B cell (primary cell): ENCODE measurements at regions not wholly inside any gene's neighbourhood (a gene's known extent, or its start where the extent isn't known, plus 50 kb on each side); places are given as distances from the start of the nearest gene placed in this dataset.
"Not testable (repeated sequence)": the region's sequence is repeated elsewhere in the genome, so short reads cannot be mapped to it uniquely, and the experiment has no call there.

Experiments used
- ATAC-seq: fragments of 200-7000 bp; cut with Tn5 transposase; one replicate; pipeline ENCODE4 v1.10.0; 2021; ENCODE audit warnings: low read depth, mild to moderate bottlenecking, moderate number of reproducible peaks, moderate library complexity
- CTCF ChIA-PET: fragments of 350-600 bp; sonication (Branson Sonifier 250); formaldehyde crosslinking; loops from one replicate; lab custom pipeline; 2021; ENCODE audit warnings: antibody characterized with exemption, inconsistent platforms; lab: Charles Lee
- POLR2A ChIA-PET: fragments of 350-600 bp; sonication (Branson Sonifier 250); formaldehyde crosslinking; loops from one replicate; lab custom pipeline; 2021; ENCODE audit warnings: antibody characterized with exemption; lab: Charles Lee
- DNase-seq: peaks from one replicate; pipeline ENCODE4 v3.0.0; 2013
- H2AFZ ChIP-seq: 2 replicates; pipeline ENCODE4 v1.6.1; 2012; ENCODE audit warnings: mild to moderate bottlenecking, low read depth, low read length; ENCODE audit not compliant: insufficient read depth, poor library complexity, severe bottlenecking
- H3K27ac ChIP-seq, 2 donors: 1 replicate in 1 of 2; 2 replicates in 1 of 2; pipeline ENCODE4 v1.5.1; 2012 to 2013; ENCODE audit warnings: low read length in 2 of 2, mild to moderate bottlenecking in 2 of 2, moderate library complexity in 1 of 2
- H3K27me3 ChIP-seq, 4 experiments: fragments of 200-600 bp in 1 of 4; sonication (generic) in 1 of 4; replicated peaks in 1 of 4; 1 replicate in 2 of 4; 2 replicates in 2 of 4; pipeline versions ENCODE4 v1.6.1 to v1.7.0; 2013 to 2016; ENCODE audit warnings: low read length in 3 of 4, mild to moderate bottlenecking in 2 of 4, mixed read lengths in 1 of 4, moderate library complexity in 1 of 4; ENCODE audit not compliant: insufficient read depth in 4 of 4, control insufficient read depth in 3 of 4; ENCODE audit errors: control extremely low read depth in 1 of 4
- H3K36me3 ChIP-seq, 2 experiments: replicated peaks in 1 of 2; 1 replicate in 1 of 2; 2 replicates in 1 of 2; pipeline versions ENCODE4 v1.6.1 to v1.7.1; 2013; ENCODE audit warnings: low read length in 1 of 2; ENCODE audit not compliant: insufficient read depth in 2 of 2, control insufficient read depth in 1 of 2; ENCODE audit errors: control extremely low read depth in 1 of 2, extremely low read depth in 1 of 2
- H3K4me1 ChIP-seq, 2 donors: fragments of 200-600 bp in 1 of 2; sonication (generic) in 1 of 2; 1 replicate in 1 of 2; 2 replicates in 1 of 2; pipeline versions ENCODE4 v1.5.1 to v1.6.1; 2013 to 2017; ENCODE audit warnings: low read length in 2 of 2; ENCODE audit not compliant: control insufficient read depth in 2 of 2, insufficient read depth in 2 of 2
- H3K4me2 ChIP-seq: replicated peaks from 2 replicates; pipeline ENCODE3; 2012; ENCODE audit warnings: mild to moderate bottlenecking, low read depth, low read length; ENCODE audit not compliant: poor library complexity, severe bottlenecking
- H3K4me3 ChIP-seq, 5 experiments: fragments of 200-600 bp in 1 of 5; sonication (generic) in 1 of 5; 1 replicate in 3 of 5; 2 replicates in 2 of 5; pipeline versions ENCODE4 v1.5.1 to v1.7.0; 2011 to 2016; ENCODE audit warnings: low read length in 4 of 5, mild to moderate bottlenecking in 4 of 5, low read depth in 2 of 5, control low read depth in 1 of 5, moderate library complexity in 1 of 5; ENCODE audit not compliant: insufficient read depth in 1 of 5; ENCODE audit errors: control extremely low read depth in 1 of 5, extremely low read depth in 1 of 5
- H3K79me2 ChIP-seq: fragments of 200-600 bp; sonication (generic); one replicate; pipeline ENCODE4 v1.6.0; 2016; ENCODE audit warnings: low read length; ENCODE audit not compliant: control insufficient read depth, insufficient read depth
- H3K9ac ChIP-seq: fragments of 200-600 bp; sonication (generic); 2 replicates; pipeline ENCODE4 v1.6.1; 2017; ENCODE audit warnings: mild to moderate bottlenecking, low read length, moderate library complexity
- H3K9me3 ChIP-seq, 3 donors: one replicate each; pipeline versions ENCODE4 v1.6.1 to v1.7.1; 2013; ENCODE audit warnings: low read length in 2 of 3; ENCODE audit not compliant: control insufficient read depth in 2 of 3, insufficient read depth in 1 of 3; ENCODE audit errors: control extremely low read depth in 1 of 3
- H4K20me1 ChIP-seq: 2 replicates; pipeline ENCODE4 v1.6.0; 2012; ENCODE audit warnings: mild to moderate bottlenecking, low read length; ENCODE audit not compliant: insufficient read depth, control insufficient read depth, poor library complexity, severe bottlenecking
- H3K27ac Mint-ChIP-seq: one replicate; pipeline ENCODE4 v1.8.0; 2021; ENCODE audit warnings: mixed read lengths
- H3K27me3 Mint-ChIP-seq: one replicate; pipeline ENCODE4 v1.8.0; 2021; ENCODE audit warnings: mixed read lengths
- H3K4me1 Mint-ChIP-seq: one replicate; pipeline ENCODE4 v1.8.0; 2021; ENCODE audit warnings: mixed read lengths
- H3K4me3 Mint-ChIP-seq: one replicate; pipeline ENCODE4 v1.8.0; 2021; ENCODE audit warnings: mixed read lengths
- H3K9me3 Mint-ChIP-seq: one replicate; pipeline ENCODE4 v1.8.0; 2022; ENCODE audit warnings: mixed read lengths; ENCODE audit not compliant: insufficient read depth
- CTCF ChIP-seq: fragments of 200-600 bp; IDR thresholded peaks from one replicate; pipeline ENCODE4 v1.8.0; 2022; ENCODE audit warnings: antibody characterized with exemption, mild to moderate bottlenecking
- EZH2 ChIP-seq: IDR thresholded peaks from 2 replicates; pipeline ENCODE4 v1.6.1; 2012; ENCODE audit warnings: borderline replicate concordance, low read depth, mild to moderate bottlenecking, moderate library complexity, low read length; ENCODE audit not compliant: insufficient read depth, poor library complexity, severe bottlenecking
- WGBS: methylation state at CpG from one replicate; pipeline ENCODE4 v1.1.5; 2013; ENCODE audit warnings: missing lambda C conversion rate; ENCODE audit not compliant: insufficient coverage; 5-methylcytosine and 5-hydroxymethylcytosine counted together
- intact Hi-C: fragments of 100-400 bp; cut with micrococcal nuclease; formaldehyde crosslinking; loops from one replicate; pipeline ENCODE4 v1.10.0; 2022

- no peaks in the 10 kb centered on the region for H3K36me3 ChIP-seq
- H3K9me3 ChIP-seq = peaks cover 0 to 5% (median 0%) of the 10 kb centered on the region in 3 donors
- H3K27me3 ChIP-seq = no peaks in the 10 kb centered on the region
- no peak overlapping the region for H2AFZ ChIP-seq
- H3K9ac ChIP-seq = no peak overlapping the region
- H3K4me3 ChIP-seq = no peak overlapping the region
- Mint-ChIP-seq H3K4me3 (no peak overlapping the region), H3K27me3 (no peaks in the 10 kb centered on the region), H3K27ac (no peak overlapping the region), H3K9me3 (no peaks in the 10 kb centered on the region), H3K4me1 (no peaks in the 10 kb centered on the region)
- ATAC-seq = no peak
- no peaks in the 10 kb centered on the region for H4K20me1 ChIP-seq
- no peaks in the 10 kb centered on the region for H3K79me2 ChIP-seq
- no peak for DNase-seq
- ChIA-PET POLR2A (no interaction called here), CTCF (no interaction called here)
- TF ChIP-seq EZH2 = no peak
- no peak for TF ChIP-seq CTCF
- H3K27ac ChIP-seq = no peak overlapping the region
- no peaks in the 10 kb centered on the region for H3K4me1 ChIP-seq
- intact Hi-C loops = no loop called here
- H3K4me2 ChIP-seq = no peak overlapping the region
- 100% methylated on average over 1 of the region's 5 CpGs for WGBS
Measured at GRCh38 chr14:83184531-83184930, 1650.9 kb upstream of the SEL1L start.

GRCh38 chr14:83188311-83188710, 1654.7 kb upstream of the SEL1L start:
- H2AFZ ChIP-seq, H3K4me1 ChIP-seq, H3K27ac ChIP-seq, H3K4me1 Mint-ChIP-seq, H3K27ac Mint-ChIP-seq, H3K27me3 ChIP-seq, H4K20me1 ChIP-seq, DNase-seq, H3K79me2 ChIP-seq, H3K36me3 ChIP-seq, ATAC-seq, H3K4me2 ChIP-seq, H3K27me3 Mint-ChIP-seq, H3K4me3 ChIP-seq, H3K9me3 Mint-ChIP-seq, H3K9ac ChIP-seq, H3K4me3 Mint-ChIP-seq, POLR2A ChIA-PET, intact Hi-C loops, CTCF ChIA-PET: not testable (repeated sequence)
- H3K9me3 ChIP-seq = peaks cover 0 to 15% (median 0%) of the 10 kb centered on the region in 3 donors
